Liver (tissue), 8 donors: ENCODE measurements at regions not wholly inside any gene's neighbourhood (a gene's known extent, or its start where the extent isn't known, plus 50 kb on each side); places are given as distances from the start of the nearest gene placed in this dataset.

Experiments
- DNase-seq: peaks from one replicate; pipeline ENCODE4 v3.0.0-alpha.2; 2017; ENCODE audit warnings: low spot score
- H3K27ac ChIP-seq, 2 donors: one replicate each; pipeline ENCODE4 v1.7.0; 2013; ENCODE audit warnings: inconsistent platforms in 2 of 2, low read length in 2 of 2, control low read depth in 1 of 2, low read depth in 1 of 2, mild to moderate bottlenecking in 1 of 2
- H3K27me3 ChIP-seq, 4 donors: one replicate each; pipeline versions ENCODE4 v1.6.1 to v1.7.0; 2013; ENCODE audit warnings: low read length in 3 of 4, inconsistent platforms in 1 of 4, mild to moderate bottlenecking in 1 of 4, moderate library complexity in 1 of 4; ENCODE audit not compliant: control insufficient read depth in 4 of 4, insufficient read depth in 4 of 4
- H3K36me3 ChIP-seq, 4 donors: one replicate each; pipeline versions ENCODE4 v1.6.1 to v1.7.0; 2013; ENCODE audit warnings: low read length in 3 of 4, mild to moderate bottlenecking in 3 of 4, low read depth in 1 of 4, moderate library complexity in 1 of 4; ENCODE audit not compliant: control insufficient read depth in 4 of 4, insufficient read depth in 3 of 4
- H3K4me1 ChIP-seq, 4 donors: one replicate each; pipeline versions ENCODE4 v1.6.1 to v1.7.0; 2013; ENCODE audit warnings: low read length in 3 of 4, mild to moderate bottlenecking in 3 of 4, moderate library complexity in 1 of 4; ENCODE audit not compliant: control insufficient read depth in 4 of 4, insufficient read depth in 4 of 4
- H3K4me3 ChIP-seq, 3 donors: one replicate each; pipeline versions ENCODE4 v1.6.1 to v1.7.0; 2013; ENCODE audit warnings: low read length in 3 of 3, control low read depth in 1 of 3, low read depth in 1 of 3, mild to moderate bottlenecking in 1 of 3
- H3K9ac ChIP-seq, 2 donors: one replicate each; pipeline ENCODE4 v1.7.0; 2013; ENCODE audit warnings: low read length in 2 of 2, mild to moderate bottlenecking in 2 of 2, moderate library complexity in 2 of 2, control low read depth in 1 of 2, low read depth in 1 of 2
- H3K9me3 ChIP-seq, 4 donors: one replicate each; pipeline versions ENCODE4 v1.6.1 to v1.7.0; 2013; ENCODE audit warnings: low read length in 3 of 4; ENCODE audit not compliant: control insufficient read depth in 4 of 4
- ATF3 ChIP-seq: IDR thresholded peaks from 2 replicates; pipeline ENCODE4 v1.6.1; 2016; ENCODE audit warnings: antibody characterized with exemption
- CTCF ChIP-seq: fragments of 150-350 bp; IDR thresholded peaks from 2 replicates; pipeline ENCODE4 v1.5.1; 2017; ENCODE audit warnings: improper control_type of control experiment, low read depth, low read length; ENCODE audit not compliant: missing input control
- FOXA2 ChIP-seq: IDR thresholded peaks from 2 replicates; pipeline ENCODE4 v1.6.1; 2016; ENCODE audit warnings: antibody characterized with exemption
- GABPA ChIP-seq, 2 donors: IDR thresholded peaks in 1 of 2; conservative IDR thresholded peaks in 1 of 2; 2 replicates each; pipeline ENCODE4 v1.6.1; 2016; ENCODE audit warnings: antibody characterized with exemption in 2 of 2, mild to moderate bottlenecking in 1 of 2, moderate library complexity in 1 of 2
- HNF4A ChIP-seq, 2 donors: conservative IDR thresholded peaks; 2 replicates each; pipeline ENCODE4 v1.6.1; 2016; ENCODE audit warnings: antibody characterized with exemption in 2 of 2, mild to moderate bottlenecking in 2 of 2
- HNF4G ChIP-seq: IDR thresholded peaks from 2 replicates; pipeline ENCODE4 v1.6.1; 2016; ENCODE audit warnings: antibody characterized with exemption
- JUND ChIP-seq, 2 donors: IDR thresholded peaks; 2 replicates each; pipeline ENCODE4 v1.6.1; 2016; ENCODE audit warnings: antibody characterized with exemption in 2 of 2
- RXRA ChIP-seq, 2 donors: IDR thresholded peaks; 2 replicates each; pipeline ENCODE4 v1.6.1; 2017 to 2018; ENCODE audit warnings: antibody characterized with exemption in 2 of 2, mild to moderate bottlenecking in 1 of 2
- YY1 ChIP-seq: IDR thresholded peaks from 2 replicates; pipeline ENCODE4 v1.6.1; 2016; ENCODE audit warnings: antibody characterized with exemption, mild to moderate bottlenecking
- ZBTB33 ChIP-seq: IDR thresholded peaks from 2 replicates; pipeline ENCODE4 v1.6.1; 2016; ENCODE audit warnings: antibody characterized with exemption
- WGBS: extraction: QIAGEN DNeasy Blood & Tissue Kit; methylation state at CpG from one replicate; pipeline ENCODE4 v1.1.7; 2013; 5-methylcytosine and 5-hydroxymethylcytosine counted together
- donor health status: healthy.
- donor health status: healthy.
- donor health status: healthy.
- donor health status: healthy.
- donor health status: healthy.

GRCh38 chr5:128649192-128649591 lies 111.1 kb upstream of the FBN2 start:
- Histone ChIP-seq H3K9me3 (no peaks in the 10 kb centered on the region), H3K36me3 (no peaks in the 10 kb centered on the region), H3K27me3 (no peaks in the 10 kb centered on the region), H3K4me1 (no peaks in the 10 kb centered on the region), H3K4me3 (no peak overlapping the region), H3K9ac (no peak overlapping the region), H3K27ac (no peak overlapping the region)
- DNase-seq, result no peak
- TF ChIP-seq FOXA2, result no peak
- TF ChIP-seq JUND (IDR thresholded peaks at IDR 0.05), result no peak

- H3K36me3 ChIP-seq, result no peaks in the 10 kb centered on the region
- no peaks in the 10 kb centered on the region for H3K9me3 ChIP-seq
- no peak for DNase-seq
- WGBS, result 68% methylated on average over 2 of the region's 2 CpGs
- TF ChIP-seq YY1, result no peak
- no peak for TF ChIP-seq ATF3
- TF ChIP-seq ZBTB33, result no peak
- TF ChIP-seq GABPA (IDR thresholded peaks at IDR 0.05 in 1 of 2, conservative IDR thresholded peaks at IDR 0.05 in 1 of 2), result no peak
- TF ChIP-seq HNF4G, result no peak
- TF ChIP-seq CTCF, result no peak
- no peak overlapping the region for H3K27ac ChIP-seq
- H3K4me1 ChIP-seq, result no peaks in the 10 kb centered on the region
- H3K4me3 ChIP-seq, result no peak overlapping the region
- peaks cover 0 to 2% (median 0%) of the 10 kb centered on the region in 4 donors for H3K27me3 ChIP-seq
- no peak overlapping the region for H3K9ac ChIP-seq
Observed at GRCh38 chr5:128662997-128663396, 125.0 kb upstream of the FBN2 start.

GRCh38 chr5:128665747-128666355 lies 127.8 kb upstream of the FBN2 start:
- no peak for DNase-seq
- Histone ChIP-seq H3K27me3 (peaks cover 0 to 2% (median 0%) of the 10 kb centered on the region in 4 donors), H3K4me1 (no peaks in the 10 kb centered on the region), H3K9ac (no peak overlapping the region), H3K36me3 (no peaks in the 10 kb centered on the region), H3K27ac (no peak overlapping the region), H3K9me3 (no peaks in the 10 kb centered on the region), H3K4me3 (no peak overlapping the region)
- TF ChIP-seq HNF4A (conservative IDR thresholded peaks at IDR 0.05) (peak; percentile 13 to 81), RXRA (IDR thresholded peaks at IDR 0.05) (peak in 1 of 2 donors; percentile 10), CTCF (no peak), HNF4G (peak; percentile 48)
- 60% methylated on average over 5 of the region's 5 CpGs for WGBS
